Natural killer cell treated with Interleukin-12 subunit alpha and Interleukin-12 subunit beta and Interleukin-15 and Interleukin-18, amount 100 ng/mL, for 72 hours (primary cell): ENCODE measurements at regions not wholly inside any gene's neighbourhood (a gene's known extent, or its start where the extent isn't known, plus 50 kb on each side); places are given as distances from the start of the nearest gene placed in this dataset.
"Not testable (repeated sequence)": the region's sequence is repeated elsewhere in the genome, so short reads cannot be mapped to it uniquely, and the experiment has no call there.

ENCODE experiments used
- ATAC-seq, 2 donors: fragments of 150-1000 bp; cut with Tn5 transposase in 1 of 2; sonication (Bioruptor Pico), chemical (Tn5 transposase) in 1 of 2; 2 replicates each; pipeline ENCODE4 v1.10.0; 2021
- DNase-seq: peaks from one replicate; pipeline ENCODE4 v3.0.0; 2022; ENCODE audit warnings: low spot score
- H3K27ac Mint-ChIP-seq, 2 donors: 1 replicate in 1 of 2; 2 replicates in 1 of 2; pipeline ENCODE4 v1.8.0; 2022; ENCODE audit warnings: mixed read lengths in 2 of 2, mild to moderate bottlenecking in 1 of 2, moderate library complexity in 1 of 2
- H3K27me3 Mint-ChIP-seq, 2 donors: 1 replicate in 1 of 2; 2 replicates in 1 of 2; pipeline ENCODE4 v1.8.0; 2022; ENCODE audit warnings: mixed read lengths in 2 of 2
- H3K36me3 Mint-ChIP-seq: one replicate; pipeline ENCODE4 v1.8.0; 2022; ENCODE audit warnings: mixed read lengths
- H3K4me1 Mint-ChIP-seq, 2 donors: 1 replicate in 1 of 2; 2 replicates in 1 of 2; pipeline ENCODE4 v1.8.0; 2022; ENCODE audit warnings: low read depth in 2 of 2, mixed read lengths in 2 of 2, mild to moderate bottlenecking in 1 of 2
- H3K4me3 Mint-ChIP-seq: one replicate; pipeline ENCODE4 v1.8.0; 2022; ENCODE audit warnings: mixed read lengths
- H3K9me3 Mint-ChIP-seq: 2 replicates; pipeline ENCODE4 v1.8.0; 2022; ENCODE audit warnings: mixed read lengths

DNA sequence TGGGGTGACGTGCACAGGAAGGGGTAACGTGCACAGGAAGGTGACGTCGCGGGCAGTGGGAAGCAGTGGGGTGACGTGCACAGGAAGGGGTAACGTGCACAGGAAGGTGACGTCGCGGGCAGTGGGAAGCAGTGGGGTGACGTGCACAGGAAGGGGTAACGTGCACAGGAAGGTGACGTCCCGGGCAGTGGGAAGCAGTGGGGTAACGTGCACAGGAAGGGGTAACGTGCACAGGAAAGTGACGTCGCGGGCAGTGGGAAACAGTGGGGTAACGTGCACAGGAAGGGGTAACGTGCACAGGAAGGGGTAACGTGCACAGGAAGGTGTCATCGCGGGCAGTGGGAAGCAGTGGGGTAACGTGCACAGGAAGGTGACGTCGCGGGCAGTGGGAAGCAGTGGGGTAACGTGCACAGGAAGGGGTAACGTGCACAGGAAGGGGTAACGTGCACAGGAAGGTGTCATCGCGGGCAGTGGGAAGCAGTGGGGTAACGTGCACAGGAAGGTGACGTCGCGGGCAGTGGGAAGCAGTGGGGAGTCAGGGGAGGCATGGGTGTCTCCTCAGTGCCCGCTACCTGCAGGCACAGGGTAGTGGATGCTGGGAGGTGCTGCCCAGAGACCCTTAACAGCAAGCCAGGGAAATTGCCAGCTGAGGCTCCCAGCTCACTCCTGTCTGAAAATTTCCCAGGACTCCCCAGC, 68.0 kb upstream of the CTBP2 start:
- Mint-ChIP-seq H3K27me3 (peaks cover 5 to 11% of the 10 kb centered on the region in 2 donors), H3K4me1 (peaks cover 0 to 13% of the 10 kb centered on the region in 2 donors)
- H3K9me3 Mint-ChIP-seq, DNase-seq, H3K4me3 Mint-ChIP-seq, H3K27ac Mint-ChIP-seq, H3K36me3 Mint-ChIP-seq: not testable (repeated sequence)
- peak; percentile 24 to 41 for ATAC-seq

DNA sequence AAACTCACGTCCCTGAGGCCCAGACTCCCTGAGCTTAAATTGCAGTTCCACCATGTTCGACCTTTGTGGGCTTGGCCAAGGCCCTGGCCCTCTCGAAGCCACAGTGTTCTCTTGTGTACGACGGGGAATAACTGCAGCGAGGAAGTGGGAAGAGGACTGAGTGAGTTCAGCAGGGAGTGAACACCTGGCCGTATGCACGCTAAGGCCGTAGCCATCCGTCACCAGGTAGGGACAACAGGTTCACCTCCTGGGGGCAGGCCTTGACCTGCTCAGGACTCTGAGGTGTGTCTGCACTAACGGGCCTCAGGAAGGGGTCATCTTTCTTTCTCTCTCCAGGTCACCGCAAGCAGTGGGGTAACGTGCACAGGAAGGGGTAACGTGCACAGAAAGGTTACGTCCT, 67.2 kb upstream of the CTBP2 start:
- ATAC-seq = no peak
- no peak for DNase-seq
- peaks cover 6% of the 10 kb centered on the region for H3K36me3 Mint-ChIP-seq
- peak overlapping the region; percentile 37 to 81 for H3K27ac Mint-ChIP-seq
- H3K4me3 Mint-ChIP-seq = peak overlapping the region; percentile 49
- H3K27me3 Mint-ChIP-seq = peaks cover 5 to 6% of the 10 kb centered on the region in 2 donors
- no peaks in the 10 kb centered on the region for H3K9me3 Mint-ChIP-seq
- peaks cover 0 to 13% of the 10 kb centered on the region in 2 donors for H3K4me1 Mint-ChIP-seq

DNA sequence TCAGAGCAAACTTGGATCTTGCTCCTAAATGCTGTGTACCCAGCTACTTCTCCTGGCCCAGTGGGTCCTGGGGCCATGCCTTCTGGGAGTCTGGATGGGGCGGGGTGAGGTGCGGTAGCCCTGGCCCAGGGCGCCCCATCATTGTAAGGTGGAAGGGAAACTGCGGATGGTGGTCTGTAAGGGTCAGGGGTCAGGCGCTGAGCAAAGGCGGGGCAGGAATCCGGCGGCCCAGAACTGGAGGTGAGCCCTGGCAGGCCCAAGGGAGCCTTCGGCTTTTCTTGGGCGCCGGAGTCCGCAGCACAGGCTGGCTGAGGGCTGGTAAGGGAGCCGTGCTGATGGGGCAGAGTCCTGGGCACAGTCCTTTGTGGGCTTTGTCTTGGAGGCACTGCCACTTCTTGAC, 66.5 kb upstream of the CTBP2 start:
- no peak for DNase-seq
- Mint-ChIP-seq H3K27ac (peak overlapping the region in 1 of 2 donors; percentile 28), H3K9me3 (no peaks in the 10 kb centered on the region), H3K36me3 (peaks cover 6% of the 10 kb centered on the region), H3K4me1 (peaks cover 0 to 15% of the 10 kb centered on the region in 2 donors), H3K4me3 (no peak overlapping the region), H3K27me3 (peaks cover 4 to 10% of the 10 kb centered on the region in 2 donors)
- ATAC-seq = peak in 1 of 2 donors; percentile 37

DNA sequence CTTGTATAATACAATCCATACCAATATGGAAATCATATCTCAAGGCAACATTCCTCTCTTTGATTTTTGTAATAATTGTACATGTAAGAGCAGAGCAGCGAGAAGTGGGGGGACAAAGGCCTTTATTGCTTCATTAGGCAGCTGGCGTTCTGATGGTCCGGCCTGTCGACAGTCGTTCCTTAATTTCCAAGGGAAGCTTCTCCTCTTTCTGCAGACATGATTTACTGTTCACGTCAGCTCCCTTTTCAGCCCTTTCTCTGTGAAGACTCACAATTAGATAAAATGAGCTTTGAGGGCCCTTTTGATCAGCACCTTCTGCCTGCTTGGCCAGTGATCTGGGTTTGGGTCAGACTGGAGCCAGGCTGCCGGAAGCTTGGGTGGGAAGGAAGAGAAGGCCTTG, 65.6 kb upstream of the CTBP2 start:
- Mint-ChIP-seq H3K9me3 (no peaks in the 10 kb centered on the region), H3K36me3 (peaks cover 6% of the 10 kb centered on the region), H3K27ac (peak overlapping the region in 1 of 2 donors; percentile 28), H3K4me1 (peaks cover 0 to 16% of the 10 kb centered on the region in 2 donors), H3K27me3 (peaks cover 7 to 17% of the 10 kb centered on the region in 2 donors), H3K4me3 (no peak overlapping the region)
- ATAC-seq = no peak
- no peak for DNase-seq

DNA sequence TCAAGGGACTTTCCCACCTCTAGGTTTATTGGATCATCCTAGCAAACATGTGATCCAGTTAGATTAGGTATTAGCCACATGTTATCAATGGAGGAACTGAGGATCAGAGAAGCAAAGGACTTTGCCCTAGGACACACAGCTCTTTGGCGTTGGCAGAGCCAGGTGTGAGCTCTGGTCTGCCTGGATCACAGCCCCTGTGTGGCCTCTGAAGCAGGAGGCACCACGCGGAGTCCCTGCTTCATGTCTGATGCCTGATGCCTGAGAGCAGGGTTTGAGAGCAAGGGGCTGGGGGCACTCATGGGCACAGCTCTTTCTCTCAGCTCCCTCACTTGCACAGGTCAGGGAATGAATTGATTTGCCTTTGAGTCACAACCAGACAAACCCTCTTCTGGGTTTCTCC, 64.7 kb upstream of the CTBP2 start:
- Mint-ChIP-seq H3K9me3 (no peaks in the 10 kb centered on the region), H3K4me3 (no peak overlapping the region), H3K36me3 (peaks cover 4% of the 10 kb centered on the region), H3K4me1 (peaks cover 0 to 15% of the 10 kb centered on the region in 2 donors), H3K27me3 (peaks cover 7 to 22% of the 10 kb centered on the region in 2 donors), H3K27ac (peak overlapping the region in 1 of 2 donors; percentile 53)
- DNase-seq = no peak
- ATAC-seq = no peak

DNA sequence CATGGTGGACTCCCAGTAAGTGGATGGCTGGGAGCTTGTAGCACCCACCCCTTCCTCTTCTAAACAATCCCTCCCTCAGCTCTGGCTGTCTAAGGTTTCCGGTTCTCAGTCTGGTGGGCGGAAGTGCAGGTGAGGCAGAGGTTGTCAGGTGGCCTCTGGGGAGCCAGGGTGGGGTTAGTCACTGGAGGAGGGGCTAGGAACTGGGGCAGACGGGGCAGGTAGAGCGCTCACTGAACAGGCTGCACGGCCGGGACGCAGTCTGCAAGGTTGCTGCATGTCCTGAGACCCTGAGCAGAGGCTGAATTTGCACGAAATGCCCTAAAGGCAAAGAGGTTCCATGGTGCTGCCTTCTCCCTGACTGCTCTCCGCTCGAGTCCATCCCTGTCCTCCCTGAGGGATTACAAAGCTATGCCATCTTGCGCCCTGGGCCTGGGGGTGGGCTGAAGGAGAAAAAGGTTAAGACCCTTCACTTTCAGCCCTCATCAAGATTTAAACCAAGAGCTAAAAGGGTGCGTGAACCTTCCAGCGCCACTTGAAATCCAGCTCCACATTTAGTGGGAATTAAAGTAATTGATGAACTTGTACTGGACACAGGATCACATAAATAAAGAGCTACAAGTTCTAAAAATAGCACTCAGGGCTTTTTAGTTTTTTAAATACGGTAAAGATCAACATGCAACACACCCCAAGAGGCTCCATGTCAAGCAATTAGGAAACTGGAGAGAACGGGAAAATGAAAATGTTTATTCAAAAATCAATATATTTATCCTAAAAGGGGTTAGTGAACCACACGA, 62.3 kb upstream of the CTBP2 start:
- no peaks in the 10 kb centered on the region for H3K9me3 Mint-ChIP-seq
- no peak overlapping the region for H3K4me3 Mint-ChIP-seq
- H3K36me3 Mint-ChIP-seq = no peaks in the 10 kb centered on the region
- no peak overlapping the region for H3K27ac Mint-ChIP-seq
- ATAC-seq = no peak
- DNase-seq = no peak
- peaks cover 20 to 30% of the 10 kb centered on the region in 2 donors for H3K27me3 Mint-ChIP-seq
- peaks cover 0 to 14% of the 10 kb centered on the region in 2 donors for H3K4me1 Mint-ChIP-seq

DNA sequence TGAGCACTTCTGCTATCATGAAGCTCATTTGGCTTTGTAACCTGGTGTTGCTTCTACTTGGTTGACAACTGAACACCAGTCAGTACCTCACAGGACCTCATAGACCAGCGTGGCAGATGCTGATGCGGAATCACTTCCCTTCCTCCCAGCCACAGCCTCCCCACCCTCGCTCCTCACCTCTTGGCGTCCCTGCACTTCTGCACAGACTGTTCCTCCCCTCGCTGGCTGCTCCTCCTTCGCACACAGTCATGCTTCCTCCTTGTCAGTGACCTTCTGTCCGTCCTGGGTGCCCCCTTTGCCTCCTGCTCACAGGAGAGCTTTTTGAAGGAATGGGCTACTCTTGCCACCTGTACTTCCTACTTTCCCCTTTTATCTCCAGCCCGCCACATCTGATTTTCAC, 61.4 kb upstream of the CTBP2 start:
- no peak for DNase-seq
- Mint-ChIP-seq H3K36me3 (no peaks in the 10 kb centered on the region), H3K4me1 (peaks cover 0 to 11% of the 10 kb centered on the region in 2 donors), H3K27ac (no peak overlapping the region), H3K27me3 (peaks cover 20 to 30% of the 10 kb centered on the region in 2 donors), H3K9me3 (no peaks in the 10 kb centered on the region), H3K4me3 (no peak overlapping the region)
- ATAC-seq = no peak

DNA sequence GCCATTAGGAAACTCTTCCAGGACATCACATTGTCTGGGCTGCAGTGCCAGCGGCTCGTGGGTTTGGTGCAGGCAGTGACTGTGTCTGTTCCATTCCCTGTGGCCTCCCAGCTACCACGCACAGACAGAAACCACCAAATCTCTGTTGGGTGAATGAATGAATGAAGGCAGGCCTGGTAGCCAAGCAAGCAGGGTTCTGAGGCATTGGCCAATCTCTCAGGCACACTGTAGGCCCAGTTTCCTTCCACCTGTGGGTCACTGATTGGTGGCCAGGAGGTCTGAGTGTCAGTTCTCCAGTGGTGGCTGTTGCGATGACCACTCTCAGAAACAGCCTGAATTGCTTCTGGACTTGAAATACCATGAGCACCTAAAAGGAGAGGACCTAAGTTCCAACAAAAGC, 59.4 kb upstream of the CTBP2 start:
- no peaks in the 10 kb centered on the region for H3K9me3 Mint-ChIP-seq
- H3K27ac Mint-ChIP-seq = no peak overlapping the region
- H3K4me3 Mint-ChIP-seq = no peak overlapping the region
- peaks cover 0 to 8% of the 10 kb centered on the region in 2 donors for H3K4me1 Mint-ChIP-seq
- H3K27me3 Mint-ChIP-seq = peaks cover 20 to 29% of the 10 kb centered on the region in 2 donors
- no peak for ATAC-seq
- no peaks in the 10 kb centered on the region for H3K36me3 Mint-ChIP-seq
- no peak for DNase-seq

DNA sequence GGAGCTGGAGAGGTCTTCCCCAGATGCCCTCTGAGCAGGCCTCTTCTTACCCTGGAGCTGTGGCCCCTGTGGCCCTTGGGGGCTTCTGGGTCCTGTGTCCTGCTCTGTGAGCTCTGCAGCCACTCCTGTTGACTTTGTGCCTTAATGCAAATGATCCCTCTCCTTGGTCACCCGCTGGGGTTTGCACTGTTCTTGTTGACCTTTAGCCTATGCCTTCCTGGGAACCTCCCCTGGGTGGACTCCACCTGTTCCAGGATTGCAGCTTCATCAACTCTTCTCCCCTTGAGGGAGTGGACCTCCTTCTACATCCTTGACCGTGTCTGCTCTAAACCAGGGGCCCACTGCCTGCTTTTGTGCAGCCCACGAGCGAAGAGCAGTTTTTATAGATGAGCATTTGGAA, 58.6 kb upstream of the CTBP2 start:
- H3K27me3 Mint-ChIP-seq = peaks cover 20 to 24% of the 10 kb centered on the region in 2 donors
- no peak overlapping the region for H3K27ac Mint-ChIP-seq
- H3K4me1 Mint-ChIP-seq = peaks cover 0 to 8% of the 10 kb centered on the region in 2 donors
- H3K4me3 Mint-ChIP-seq = no peak overlapping the region
- H3K9me3 Mint-ChIP-seq = no peaks in the 10 kb centered on the region
- ATAC-seq (no peak), DNase-seq (no peak)
- H3K36me3 Mint-ChIP-seq = no peaks in the 10 kb centered on the region

DNA sequence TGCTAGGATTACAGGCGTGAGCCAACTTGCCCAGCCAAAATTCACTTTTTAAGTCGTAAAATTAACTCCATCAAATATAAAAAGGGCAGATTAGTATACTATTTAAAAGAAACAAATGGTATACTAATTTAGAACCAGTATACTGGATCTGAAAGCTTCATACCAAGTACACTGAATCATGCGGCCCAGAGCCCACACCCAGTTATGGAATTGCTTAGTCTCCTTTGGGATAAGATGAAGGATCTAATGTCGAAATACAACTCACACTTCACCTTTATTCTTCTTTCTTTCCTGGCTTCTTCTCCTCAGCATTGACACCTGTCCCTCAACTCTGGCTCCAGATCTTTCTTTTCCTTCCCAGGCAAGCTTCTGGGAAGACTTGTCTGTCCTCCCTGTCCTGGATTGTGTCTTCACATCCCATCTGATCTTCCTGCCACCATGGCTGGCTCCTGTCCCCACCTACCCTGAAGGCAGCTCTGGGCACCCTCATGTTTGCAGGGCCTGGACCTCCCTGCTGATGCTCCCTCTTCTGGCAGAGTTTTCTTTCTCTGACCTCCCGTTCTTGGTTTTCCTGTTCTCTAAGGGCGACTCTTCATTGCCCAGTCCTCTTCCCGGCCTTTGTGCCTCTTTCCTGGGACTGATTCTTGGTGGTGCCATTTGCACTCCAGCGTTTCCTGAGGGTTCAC, 57.8 kb upstream of the CTBP2 start:
- Mint-ChIP-seq H3K4me1 (peaks cover 0 to 8% of the 10 kb centered on the region in 2 donors), H3K9me3 (no peaks in the 10 kb centered on the region), H3K27ac (no peak overlapping the region), H3K36me3 (no peaks in the 10 kb centered on the region), H3K4me3 (no peak overlapping the region), H3K27me3 (peaks cover 22 to 26% of the 10 kb centered on the region in 2 donors)
- DNase-seq (no peak), ATAC-seq (no peak)

DNA sequence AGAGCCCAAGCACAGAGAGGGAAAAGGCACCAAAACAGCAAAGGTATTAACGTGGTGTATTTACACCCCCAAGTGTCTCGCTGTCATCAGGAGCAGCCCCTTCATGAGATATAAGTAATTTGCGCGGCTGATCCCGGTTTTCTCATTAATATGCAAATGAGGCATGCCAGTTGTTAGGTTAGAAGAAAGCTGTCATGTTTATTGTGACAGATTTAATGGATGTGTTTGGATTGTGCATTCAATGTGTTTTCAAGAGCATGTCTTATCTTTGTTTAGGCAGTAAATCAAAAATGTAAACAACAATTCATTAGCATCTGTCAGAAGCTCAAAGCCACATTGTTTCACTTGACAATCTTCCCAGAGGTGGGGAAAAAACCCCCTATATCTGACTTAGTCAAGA, 56.5 kb upstream of the CTBP2 start:
- ATAC-seq (no peak), DNase-seq (no peak)
- Mint-ChIP-seq H3K27ac (no peak overlapping the region), H3K36me3 (no peaks in the 10 kb centered on the region), H3K9me3 (no peaks in the 10 kb centered on the region), H3K4me1 (peaks cover 0 to 6% of the 10 kb centered on the region in 2 donors), H3K4me3 (no peak overlapping the region), H3K27me3 (peaks cover 24 to 31% of the 10 kb centered on the region in 2 donors)

DNA sequence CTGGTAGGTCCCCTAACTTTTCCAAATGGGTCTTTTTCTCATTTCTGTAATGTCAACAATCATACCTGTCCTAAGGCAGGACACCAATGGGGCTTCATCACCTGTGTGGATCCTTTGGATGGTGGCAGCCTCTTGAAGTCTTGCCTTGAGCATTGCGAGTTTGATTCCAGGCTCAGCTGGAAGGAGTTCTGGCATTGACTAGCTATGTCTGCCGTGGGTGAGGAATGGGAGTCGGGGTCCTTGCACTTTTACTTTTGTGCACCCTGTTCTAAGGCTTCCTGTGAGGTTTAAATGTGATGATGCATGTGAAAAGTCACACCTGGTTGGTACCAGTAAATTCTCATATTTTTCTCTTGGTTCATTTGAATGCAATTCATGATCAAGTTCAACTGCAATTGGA, 55.9 kb upstream of the CTBP2 start:
- peaks cover 0 to 5% of the 10 kb centered on the region in 2 donors for H3K4me1 Mint-ChIP-seq
- no peak for ATAC-seq
- no peak for DNase-seq
- H3K27me3 Mint-ChIP-seq = peaks cover 22 to 27% of the 10 kb centered on the region in 2 donors
- no peaks in the 10 kb centered on the region for H3K9me3 Mint-ChIP-seq
- no peaks in the 10 kb centered on the region for H3K36me3 Mint-ChIP-seq
- H3K4me3 Mint-ChIP-seq = no peak overlapping the region
- H3K27ac Mint-ChIP-seq = no peak overlapping the region

DNA sequence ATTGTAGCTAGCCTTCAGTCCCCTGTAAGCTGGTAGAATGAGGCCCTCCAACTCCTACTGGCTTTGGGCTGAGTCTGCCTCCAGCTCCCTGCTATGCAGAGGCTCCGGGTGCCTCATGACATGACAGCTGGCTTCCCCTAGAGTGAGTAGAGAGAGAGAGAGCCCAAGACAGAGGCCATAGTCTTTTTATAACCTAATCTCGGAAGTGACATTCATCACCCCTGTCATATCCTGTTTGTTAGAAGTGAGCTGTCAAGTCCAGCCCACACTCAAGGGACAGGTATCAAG, 53.9 kb upstream of the CTBP2 start:
- H3K4me3 Mint-ChIP-seq = no peak overlapping the region
- no peak overlapping the region for H3K27ac Mint-ChIP-seq
- no peaks in the 10 kb centered on the region for H3K36me3 Mint-ChIP-seq
- peaks cover 16 to 19% of the 10 kb centered on the region in 2 donors for H3K27me3 Mint-ChIP-seq
- H3K4me1 Mint-ChIP-seq = peaks cover 0 to 5% of the 10 kb centered on the region in 2 donors
- H3K9me3 Mint-ChIP-seq = no peaks in the 10 kb centered on the region
- ATAC-seq (no peak), DNase-seq (no peak)
